ENCODE measurements at regions not wholly inside any gene's neighbourhood (a gene's known extent, or its start where the extent isn't known, plus 50 kb on each side); places are given as distances from the start of the nearest gene placed in this dataset.

GRCh38 chrX:46386511-46386910 lies 158.7 kb downstream of the ZNF674 start:
- Histone ChIP-seq H3K27ac (ENCODE audit: low read length) (no peak overlapping the region), H3K4me2 (ENCODE audit: insufficient read depth, low read length) (no peak overlapping the region), H3K9me3 (ENCODE audit: insufficient read depth, low read length, severe bottlenecking) (no peaks in the 10 kb centered on the region), H3K36me3 (ENCODE audit: insufficient read depth, low read length) (no peaks in the 10 kb centered on the region), H3K79me2 (ENCODE audit: insufficient read depth, low read length) (no peaks in the 10 kb centered on the region), H4K20me1 (ENCODE audit: insufficient read depth, low read length) (no peaks in the 10 kb centered on the region), H2AFZ (ENCODE audit: low read depth, low read length) (no peak overlapping the region), H3K27me3 (ENCODE audit: insufficient read depth, low read length, poor library complexity) (no peaks in the 10 kb centered on the region), H3K4me1 (ENCODE audit: insufficient read depth, low read length) (no peaks in the 10 kb centered on the region), H3K4me3 (ENCODE audit: low read depth in 1 of 2, low read length in 2 of 2) (no peak overlapping the region), H3K9ac (ENCODE audit: low read depth, low read length) (no peak overlapping the region)
- TF ChIP-seq EZH2 (IDR thresholded peaks at IDR 0.05; ENCODE audit: borderline replicate concordance, low read depth, low read length, severe bottlenecking) = no peak
- TF ChIP-seq CTCF (IDR thresholded peaks at IDR 0.05; ENCODE audit: borderline replicate concordance, extremely low read depth, low read length, poor library complexity, severe bottlenecking) = peak; percentile 43
- no peak for DNase-seq
- ATAC-seq (ENCODE audit: insufficient read depth, low read depth) = no peak

GRCh38 chrX:46383006-46383405 lies 162.2 kb downstream of the ZNF674 start:
- Histone ChIP-seq H3K4me3 (ENCODE audit: low read depth in 1 of 2, low read length in 2 of 2) (no peak overlapping the region), H3K9me3 (ENCODE audit: insufficient read depth, low read length, severe bottlenecking) (no peaks in the 10 kb centered on the region), H4K20me1 (ENCODE audit: insufficient read depth, low read length) (no peaks in the 10 kb centered on the region), H3K4me2 (ENCODE audit: insufficient read depth, low read length) (no peak overlapping the region), H3K4me1 (ENCODE audit: insufficient read depth, low read length) (no peaks in the 10 kb centered on the region), H3K9ac (ENCODE audit: low read depth, low read length) (no peak overlapping the region), H3K79me2 (ENCODE audit: insufficient read depth, low read length) (no peaks in the 10 kb centered on the region), H2AFZ (ENCODE audit: low read depth, low read length) (no peak overlapping the region), H3K36me3 (ENCODE audit: insufficient read depth, low read length) (no peaks in the 10 kb centered on the region), H3K27me3 (ENCODE audit: insufficient read depth, low read length, poor library complexity) (no peaks in the 10 kb centered on the region), H3K27ac (ENCODE audit: low read length) (no peak overlapping the region)
- ATAC-seq (ENCODE audit: insufficient read depth, low read depth) (no peak), DNase-seq (no peak)
- no peak for TF ChIP-seq CTCF (IDR thresholded peaks at IDR 0.05; ENCODE audit: borderline replicate concordance, extremely low read depth, low read length, poor library complexity, severe bottlenecking)
- no peak for TF ChIP-seq EZH2 (IDR thresholded peaks at IDR 0.05; ENCODE audit: borderline replicate concordance, low read depth, low read length, severe bottlenecking)

- H3K79me2 ChIP-seq (ENCODE audit: insufficient read depth, low read length) = no peaks in the 10 kb centered on the region
- H3K4me3 ChIP-seq (ENCODE audit: low read depth in 1 of 2, low read length in 2 of 2) = no peak overlapping the region
- H3K4me1 ChIP-seq (ENCODE audit: insufficient read depth, low read length) = no peaks in the 10 kb centered on the region
- no peaks in the 10 kb centered on the region for H3K36me3 ChIP-seq (ENCODE audit: insufficient read depth, low read length)
- DNase-seq (no peak), ATAC-seq (ENCODE audit: insufficient read depth, low read depth) (no peak)
- H3K9me3 ChIP-seq (ENCODE audit: insufficient read depth, low read length, severe bottlenecking) = no peaks in the 10 kb centered on the region
- no peak overlapping the region for H3K27ac ChIP-seq (ENCODE audit: low read length)
- TF ChIP-seq EZH2 (IDR thresholded peaks at IDR 0.05; ENCODE audit: borderline replicate concordance, low read depth, low read length, severe bottlenecking) (no peak), CTCF (IDR thresholded peaks at IDR 0.05; ENCODE audit: borderline replicate concordance, extremely low read depth, low read length, poor library complexity, severe bottlenecking) (no peak)
- no peak overlapping the region for H2AFZ ChIP-seq (ENCODE audit: low read depth, low read length)
- H3K4me2 ChIP-seq (ENCODE audit: insufficient read depth, low read length) = no peak overlapping the region
- H3K9ac ChIP-seq (ENCODE audit: low read depth, low read length) = no peak overlapping the region
- H3K27me3 ChIP-seq (ENCODE audit: insufficient read depth, low read length, poor library complexity) = no peaks in the 10 kb centered on the region
- H4K20me1 ChIP-seq (ENCODE audit: insufficient read depth, low read length) = no peaks in the 10 kb centered on the region
Observed at GRCh38 chrX:46382595-46382994, 162.6 kb downstream of the ZNF674 start.

GRCh38 chrX:46381630-46382029 lies 163.6 kb downstream of the ZNF674 start:
- H3K4me1 ChIP-seq (ENCODE audit: insufficient read depth, low read length) = no peaks in the 10 kb centered on the region
- no peaks in the 10 kb centered on the region for H3K9me3 ChIP-seq (ENCODE audit: insufficient read depth, low read length, severe bottlenecking)
- no peak for TF ChIP-seq EZH2 (IDR thresholded peaks at IDR 0.05; ENCODE audit: borderline replicate concordance, low read depth, low read length, severe bottlenecking)
- TF ChIP-seq CTCF (IDR thresholded peaks at IDR 0.05; ENCODE audit: borderline replicate concordance, extremely low read depth, low read length, poor library complexity, severe bottlenecking) = peak; percentile 54
- no peaks in the 10 kb centered on the region for H3K36me3 ChIP-seq (ENCODE audit: insufficient read depth, low read length)
- H3K27me3 ChIP-seq (ENCODE audit: insufficient read depth, low read length, poor library complexity) = no peaks in the 10 kb centered on the region
- H3K9ac ChIP-seq (ENCODE audit: low read depth, low read length) = no peak overlapping the region
- no peak overlapping the region for H3K4me3 ChIP-seq (ENCODE audit: low read depth in 1 of 2, low read length in 2 of 2)
- H3K27ac ChIP-seq (ENCODE audit: low read length) = no peak overlapping the region
- no peaks in the 10 kb centered on the region for H4K20me1 ChIP-seq (ENCODE audit: insufficient read depth, low read length)
- no peak overlapping the region for H3K4me2 ChIP-seq (ENCODE audit: insufficient read depth, low read length)
- DNase-seq (peak; percentile 23), ATAC-seq (ENCODE audit: insufficient read depth, low read depth) (no peak)
- H2AFZ ChIP-seq (ENCODE audit: low read depth, low read length) = no peak overlapping the region
- H3K79me2 ChIP-seq (ENCODE audit: insufficient read depth, low read length) = no peaks in the 10 kb centered on the region
